Skeletal muscle satellite cell (primary cell): ENCODE measurements at regions not wholly inside any gene's neighbourhood (a gene's known extent, or its start where the extent isn't known, plus 50 kb on each side); places are given as distances from the start of the nearest gene placed in this dataset.

ENCODE experiments used
- H3K27me3 ChIP-seq: 2 replicates; pipeline ENCODE4 v1.7.0; 2013; ENCODE audit warnings: low read length; ENCODE audit not compliant: control insufficient read depth, insufficient read depth
- H3K36me3 ChIP-seq: 2 replicates; pipeline ENCODE4 v1.7.0; 2013; ENCODE audit warnings: mild to moderate bottlenecking, control low read depth, low read length; ENCODE audit not compliant: insufficient read depth
- H3K4me1 ChIP-seq: 2 replicates; pipeline ENCODE4 v1.7.0; 2013; ENCODE audit warnings: low read length; ENCODE audit not compliant: control insufficient read depth, insufficient read depth
- H3K4me2 ChIP-seq: 2 replicates; pipeline ENCODE4 v1.7.0; 2013; ENCODE audit warnings: mild to moderate bottlenecking, low read length
- H3K4me3 ChIP-seq: 2 replicates; pipeline ENCODE4 v1.7.0; 2013; ENCODE audit warnings: low read length
- H3K9ac ChIP-seq: 2 replicates; pipeline ENCODE4 v1.7.0; 2013; ENCODE audit warnings: mild to moderate bottlenecking, low read depth, low read length, moderate library complexity
- H3K9me3 ChIP-seq: replicated peaks from 2 replicates; pipeline ENCODE4 v1.7.0; 2013; ENCODE audit warnings: mild to moderate bottlenecking, control low read depth, low read length

GRCh38 chr10:78178397-78178796 lies 144.7 kb downstream of the RPS24 start:
- H3K4me3 ChIP-seq: no peak overlapping the region
- H3K9me3 ChIP-seq: no peaks in the 10 kb centered on the region
- H3K4me1 ChIP-seq: no peaks in the 10 kb centered on the region
- no peak overlapping the region for H3K9ac ChIP-seq
- no peaks in the 10 kb centered on the region for H3K36me3 ChIP-seq
- no peak overlapping the region for H3K4me2 ChIP-seq
- peaks cover 69% of the 10 kb centered on the region for H3K27me3 ChIP-seq

- Histone ChIP-seq H3K4me3 (no peak overlapping the region), H3K4me2 (no peak overlapping the region), H3K9me3 (no peaks in the 10 kb centered on the region), H3K4me1 (no peaks in the 10 kb centered on the region), H3K27me3 (peaks cover 65% of the 10 kb centered on the region), H3K36me3 (no peaks in the 10 kb centered on the region), H3K9ac (no peak overlapping the region)
Observed at GRCh38 chr10:78178940-78179339, 145.3 kb downstream of the RPS24 start.

GRCh38 chr10:78179886-78180705 lies 146.4 kb downstream of the RPS24 start:
- H3K4me1 ChIP-seq: no peaks in the 10 kb centered on the region
- no peaks in the 10 kb centered on the region for H3K36me3 ChIP-seq
- no peaks in the 10 kb centered on the region for H3K9me3 ChIP-seq
- no peak overlapping the region for H3K4me3 ChIP-seq
- no peak overlapping the region for H3K4me2 ChIP-seq
- H3K27me3 ChIP-seq: peaks cover 56% of the 10 kb centered on the region
- H3K9ac ChIP-seq: no peak overlapping the region

DNA sequence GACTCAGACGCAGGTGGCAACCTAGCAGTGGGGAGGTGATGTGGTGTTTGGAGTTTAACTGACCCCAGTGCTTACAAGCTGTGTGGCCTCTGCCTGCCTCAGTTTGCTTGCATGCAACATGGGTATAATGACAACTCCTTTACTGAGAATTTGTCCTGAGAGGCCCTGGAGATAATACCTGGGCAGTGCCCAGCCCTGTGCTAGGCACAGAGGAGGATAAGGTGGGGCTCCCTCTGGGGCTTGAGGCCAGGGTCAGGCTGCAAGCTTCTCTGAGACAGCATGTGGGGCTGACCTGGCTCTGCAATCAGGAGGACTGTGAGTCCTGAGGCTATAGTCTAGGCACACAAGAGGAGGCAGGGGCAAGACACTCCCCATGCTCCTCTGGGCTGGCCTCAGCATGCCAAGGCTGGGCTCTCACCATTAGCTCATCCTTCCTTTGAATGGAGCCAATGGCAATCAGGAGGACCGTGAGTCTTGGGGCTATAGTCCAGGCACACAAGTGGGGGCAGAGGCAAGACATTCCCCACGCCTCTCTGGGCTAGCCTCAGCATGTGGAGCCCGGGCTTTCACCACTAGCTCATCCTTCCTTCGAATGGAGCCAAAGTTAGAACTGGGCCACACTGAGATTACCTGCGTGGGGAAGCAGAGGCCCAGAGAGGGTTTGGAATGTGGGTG lies 147.9 kb downstream of the RPS24 start:
- Histone ChIP-seq H3K27me3 (peaks cover 49% of the 10 kb centered on the region), H3K4me2 (no peak overlapping the region), H3K36me3 (no peaks in the 10 kb centered on the region), H3K9me3 (no peaks in the 10 kb centered on the region), H3K4me3 (no peak overlapping the region), H3K9ac (no peak overlapping the region), H3K4me1 (no peaks in the 10 kb centered on the region)

- Histone ChIP-seq H3K4me2 (no peak overlapping the region), H3K9me3 (no peaks in the 10 kb centered on the region), H3K27me3 (peaks cover 38% of the 10 kb centered on the region), H3K4me1 (no peaks in the 10 kb centered on the region), H3K9ac (no peak overlapping the region), H3K4me3 (no peak overlapping the region), H3K36me3 (no peaks in the 10 kb centered on the region)
Observed at GRCh38 chr10:78182841-78183240, 149.2 kb downstream of the RPS24 start.

DNA sequence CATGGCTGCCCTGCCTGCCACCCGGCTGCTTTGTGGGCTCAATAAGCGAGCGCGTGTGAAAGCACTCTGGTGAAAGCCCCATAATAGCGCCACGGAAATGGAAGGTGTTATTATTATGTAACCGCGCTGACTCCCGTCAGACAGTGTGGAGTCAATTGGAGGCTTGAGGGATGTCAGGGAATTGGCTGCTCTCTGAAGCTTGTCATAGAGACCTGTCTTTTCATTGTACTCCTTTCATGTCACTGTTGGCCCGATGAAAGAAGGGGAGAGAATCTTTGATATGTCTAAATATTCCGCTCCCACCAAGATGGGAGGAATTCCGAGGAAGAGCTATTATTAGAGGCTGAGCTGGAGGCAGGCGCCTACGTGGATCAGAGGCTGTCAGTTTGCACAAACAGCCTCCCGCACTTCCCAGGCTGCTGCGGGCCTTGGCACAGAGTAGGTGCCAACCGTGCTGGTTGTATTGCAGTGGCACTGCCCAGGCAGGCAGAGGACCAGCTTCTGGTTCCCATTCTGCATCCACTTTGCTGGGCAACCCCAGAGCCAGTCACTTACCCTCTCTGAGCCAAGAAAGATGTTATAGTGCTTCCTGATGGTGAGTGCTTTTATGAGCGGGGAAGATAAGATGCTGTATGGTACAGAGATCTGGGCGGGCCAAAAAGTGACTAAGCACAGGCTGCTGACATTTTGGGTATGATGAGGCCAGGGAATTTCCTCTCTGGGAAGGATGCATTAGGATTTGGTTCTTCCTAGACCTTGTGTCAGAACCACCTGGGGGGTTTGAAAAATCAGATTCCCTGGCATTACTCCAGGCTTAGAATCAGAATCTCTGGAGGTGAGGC lies 151.4 kb downstream of the RPS24 start:
- Histone ChIP-seq H3K9ac (no peak overlapping the region), H3K4me1 (no peaks in the 10 kb centered on the region), H3K9me3 (no peaks in the 10 kb centered on the region), H3K4me3 (no peak overlapping the region), H3K36me3 (no peaks in the 10 kb centered on the region), H3K27me3 (peaks cover 19% of the 10 kb centered on the region), H3K4me2 (no peak overlapping the region)

GRCh38 chr10:78185693-78186055 lies 152.0 kb downstream of the RPS24 start:
- peaks cover 14% of the 10 kb centered on the region for H3K27me3 ChIP-seq
- H3K4me2 ChIP-seq: no peak overlapping the region
- H3K36me3 ChIP-seq: no peaks in the 10 kb centered on the region
- H3K4me1 ChIP-seq: no peaks in the 10 kb centered on the region
- no peak overlapping the region for H3K9ac ChIP-seq
- no peaks in the 10 kb centered on the region for H3K9me3 ChIP-seq
- no peak overlapping the region for H3K4me3 ChIP-seq

GRCh38 chr10:78186572-78186971 lies 152.9 kb downstream of the RPS24 start:
- Histone ChIP-seq H3K9ac (no peak overlapping the region), H3K27me3 (peaks cover 5% of the 10 kb centered on the region), H3K4me3 (no peak overlapping the region)

GRCh38 chr10:78187371-78187770 lies 153.7 kb downstream of the RPS24 start:
- Histone ChIP-seq H3K27me3 (peaks cover 6% of the 10 kb centered on the region), H3K4me2 (no peak overlapping the region), H3K9me3 (no peaks in the 10 kb centered on the region), H3K4me1 (no peaks in the 10 kb centered on the region), H3K4me3 (no peak overlapping the region), H3K36me3 (no peaks in the 10 kb centered on the region), H3K9ac (no peak overlapping the region)

More at GRCh38 chr10:78186572-78186971, 152.9 kb downstream of the RPS24 start:
- Histone ChIP-seq H3K9me3 (no peaks in the 10 kb centered on the region), H3K36me3 (no peaks in the 10 kb centered on the region), H3K4me1 (no peaks in the 10 kb centered on the region), H3K4me2 (no peak overlapping the region)

- H3K9ac ChIP-seq: no peak overlapping the region
Observed at GRCh38 chr10:78188446-78188845, 154.8 kb downstream of the RPS24 start.

DNA sequence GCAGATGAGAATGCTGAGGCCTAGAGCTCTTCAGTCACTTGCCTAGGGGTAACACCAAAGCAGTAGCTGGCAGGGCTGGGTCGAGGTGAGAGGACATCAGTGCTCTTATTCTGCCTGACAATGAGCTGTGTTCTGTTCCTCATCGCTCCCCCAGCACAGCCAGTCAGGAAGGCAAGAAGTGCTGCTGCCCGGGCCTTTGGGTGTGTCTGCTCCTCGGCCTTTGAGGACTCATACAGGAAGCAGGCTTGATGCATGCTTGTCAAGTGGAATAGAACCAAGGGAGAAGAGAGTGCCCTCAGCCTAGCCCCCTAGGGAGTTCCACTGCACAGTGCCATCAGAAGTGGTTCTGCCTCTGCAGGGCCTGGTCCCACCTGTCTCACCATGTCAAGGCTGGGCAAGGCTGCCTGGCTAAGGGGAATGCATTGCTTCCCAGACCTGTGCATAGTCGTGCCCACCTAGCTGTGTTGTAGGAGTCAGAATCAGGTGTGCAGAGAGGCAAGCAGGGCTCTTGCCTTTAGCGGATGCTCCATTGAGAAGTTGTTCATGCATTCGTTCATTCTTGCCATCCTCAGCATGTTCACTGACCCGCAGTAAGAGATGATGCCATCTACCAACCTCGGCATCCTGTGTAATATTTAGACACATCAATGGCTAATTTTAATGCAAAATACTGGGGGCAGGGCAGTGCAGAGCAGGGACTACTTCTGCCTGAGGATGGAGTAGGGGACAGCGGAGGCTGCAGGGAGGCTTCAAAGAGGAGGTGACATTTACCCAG lies 156.6 kb downstream of the RPS24 start:
- H3K9ac ChIP-seq: no peak overlapping the region
- H3K9me3 ChIP-seq: no peaks in the 10 kb centered on the region
- no peaks in the 10 kb centered on the region for H3K36me3 ChIP-seq
- no peak overlapping the region for H3K4me2 ChIP-seq
- H3K27me3 ChIP-seq: peaks cover 12% of the 10 kb centered on the region
- H3K4me3 ChIP-seq: no peak overlapping the region
- peaks cover 5% of the 10 kb centered on the region for H3K4me1 ChIP-seq

More at GRCh38 chr10:78188446-78188845, 154.8 kb downstream of the RPS24 start:
- no peak overlapping the region for H3K4me2 ChIP-seq
- no peaks in the 10 kb centered on the region for H3K9me3 ChIP-seq
- H3K36me3 ChIP-seq: no peaks in the 10 kb centered on the region
- H3K4me3 ChIP-seq: no peak overlapping the region
- peaks cover 11% of the 10 kb centered on the region for H3K27me3 ChIP-seq
- no peaks in the 10 kb centered on the region for H3K4me1 ChIP-seq
